Mesothelial cell of epicardium (in vitro differentiated cells): ENCODE measurements at regions not wholly inside any gene's neighbourhood (a gene's known extent, or its start where the extent isn't known, plus 50 kb on each side); places are given as distances from the start of the nearest gene placed in this dataset.
"Not testable (repeated sequence)": the region's sequence is repeated elsewhere in the genome, so short reads cannot be mapped to it uniquely, and the experiment has no call there.

ENCODE experiments used
- DNase-seq, 2 experiments: peaks; one replicate each; pipeline ENCODE4 v3.0.0; 2021; ENCODE audit warnings: low spot score in 2 of 2; ENCODE audit not compliant: unreplicated experiment in 2 of 2
- H3K27ac Mint-ChIP-seq: 2 replicates; pipeline ENCODE4 v1.8.0; 2021; ENCODE audit warnings: mixed read lengths
- H3K27me3 Mint-ChIP-seq: 2 replicates; pipeline ENCODE4 v1.8.0; 2021; ENCODE audit warnings: low read depth, mixed read lengths
- H3K36me3 Mint-ChIP-seq: 2 replicates; pipeline ENCODE4 v1.8.0; 2021; ENCODE audit warnings: mixed read lengths
- H3K4me1 Mint-ChIP-seq: 2 replicates; pipeline ENCODE4 v1.8.0; 2021; ENCODE audit warnings: mixed read lengths
- H3K4me3 Mint-ChIP-seq: 2 replicates; pipeline ENCODE4 v1.8.0; 2021; ENCODE audit warnings: mild to moderate bottlenecking, moderate library complexity, mixed read lengths
- H3K9me3 Mint-ChIP-seq: 2 replicates; pipeline ENCODE4 v1.8.0; 2021; ENCODE audit warnings: mixed read lengths
- CTCF ChIP-seq: fragments of 200-600 bp; sonication (generic); IDR thresholded peaks from one replicate; pipeline ENCODE4 v1.5.0; 2021; ENCODE audit warnings: antibody characterized with exemption; ENCODE audit not compliant: unreplicated experiment

DNA sequence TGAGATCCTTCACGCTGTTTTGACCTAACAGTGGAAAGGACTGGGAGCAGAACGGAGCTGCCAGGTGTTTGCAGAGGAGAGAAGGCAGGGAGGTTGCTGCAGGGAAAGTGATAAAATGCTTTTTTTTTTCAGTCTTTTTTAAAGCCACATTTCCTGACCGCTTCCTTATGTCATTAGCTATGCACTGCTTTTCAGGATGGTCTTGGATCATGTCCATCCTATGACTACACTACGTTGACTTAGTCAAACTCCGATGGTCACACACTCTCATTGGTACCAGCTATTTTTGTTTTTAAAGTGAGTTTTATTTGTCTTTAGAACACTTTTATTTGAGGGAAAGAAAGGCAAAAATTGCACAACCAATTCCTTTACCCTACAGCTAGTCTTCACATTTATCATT, 89.2 kb upstream of the EXOC2 start:
- H3K27me3 Mint-ChIP-seq: peaks cover 15% of the 10 kb centered on the region
- no peak overlapping the region for H3K27ac Mint-ChIP-seq
- H3K9me3 Mint-ChIP-seq: no peaks in the 10 kb centered on the region
- DNase-seq: no peak
- no peaks in the 10 kb centered on the region for H3K4me1 Mint-ChIP-seq
- no peak for TF ChIP-seq CTCF
- H3K4me3 Mint-ChIP-seq: no peak overlapping the region
- no peaks in the 10 kb centered on the region for H3K36me3 Mint-ChIP-seq

GRCh38 chr6:781350-781961, 88.5 kb upstream of the EXOC2 start:
- H3K4me3 Mint-ChIP-seq: no peak overlapping the region
- DNase-seq: no peak
- H3K4me1 Mint-ChIP-seq: no peaks in the 10 kb centered on the region
- no peak overlapping the region for H3K27ac Mint-ChIP-seq
- H3K9me3 Mint-ChIP-seq: no peaks in the 10 kb centered on the region
- TF ChIP-seq CTCF: no peak
- peaks cover 17% of the 10 kb centered on the region for H3K27me3 Mint-ChIP-seq
- no peaks in the 10 kb centered on the region for H3K36me3 Mint-ChIP-seq

GRCh38 chr6:780706-781105, 87.8 kb upstream of the EXOC2 start:
- H3K4me3 Mint-ChIP-seq: no peak overlapping the region
- no peak for TF ChIP-seq CTCF
- no peak overlapping the region for H3K27ac Mint-ChIP-seq
- no peaks in the 10 kb centered on the region for H3K9me3 Mint-ChIP-seq
- no peak for DNase-seq
- H3K4me1 Mint-ChIP-seq: no peaks in the 10 kb centered on the region
- no peaks in the 10 kb centered on the region for H3K36me3 Mint-ChIP-seq
- H3K27me3 Mint-ChIP-seq: peaks cover 20% of the 10 kb centered on the region

DNA sequence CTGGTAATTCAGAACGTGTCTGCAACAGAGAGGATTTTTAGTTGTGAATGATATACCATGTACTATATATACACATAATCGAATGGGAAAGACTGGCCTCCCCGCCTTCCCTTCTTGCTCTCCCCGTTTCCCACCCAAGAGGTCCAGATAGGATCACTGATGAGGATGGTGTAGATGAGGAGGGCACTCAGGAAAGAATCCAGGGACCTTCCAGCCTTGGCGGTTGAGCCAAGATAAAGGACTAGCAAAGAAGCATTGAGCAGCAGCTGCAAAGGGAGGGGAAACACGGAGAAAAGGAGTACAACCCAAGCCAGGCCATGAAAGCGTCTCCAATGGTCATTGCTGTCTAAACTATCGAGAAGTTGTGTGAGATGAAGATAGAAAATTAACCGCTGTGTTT, 84.0 kb upstream of the EXOC2 start:
- peaks cover 11% of the 10 kb centered on the region for H3K9me3 Mint-ChIP-seq
- no peak for DNase-seq
- H3K4me3 Mint-ChIP-seq: no peak overlapping the region
- H3K36me3 Mint-ChIP-seq: no peaks in the 10 kb centered on the region
- H3K4me1 Mint-ChIP-seq: no peaks in the 10 kb centered on the region
- TF ChIP-seq CTCF: no peak
- peaks cover 31% of the 10 kb centered on the region for H3K27me3 Mint-ChIP-seq
- H3K27ac Mint-ChIP-seq: no peak overlapping the region

DNA sequence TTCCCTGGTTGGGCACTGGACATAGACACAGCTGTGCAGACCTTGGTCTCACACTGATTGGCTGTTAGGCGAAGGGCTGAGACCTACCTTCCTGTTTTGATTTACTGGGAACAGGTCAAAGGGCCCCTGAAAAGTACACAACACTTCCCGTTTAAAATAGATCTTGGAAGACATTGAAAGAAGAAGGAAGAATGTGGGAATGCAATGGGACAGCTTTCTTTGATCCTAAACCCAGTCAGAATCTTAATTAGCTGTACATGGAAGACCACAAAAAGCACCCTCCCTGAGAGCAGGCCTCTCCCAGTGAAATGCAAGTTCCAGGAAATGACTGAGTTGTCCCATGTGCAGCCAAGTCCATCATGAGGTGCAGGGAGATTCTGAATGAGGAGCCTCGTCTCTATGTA, 83.6 kb upstream of the EXOC2 start:
- TF ChIP-seq CTCF: no peak
- no peak for DNase-seq
- Mint-ChIP-seq H3K9me3 (peaks cover 14% of the 10 kb centered on the region), H3K36me3 (no peaks in the 10 kb centered on the region), H3K4me3 (no peak overlapping the region), H3K4me1 (no peaks in the 10 kb centered on the region), H3K27me3 (peaks cover 31% of the 10 kb centered on the region), H3K27ac (no peak overlapping the region)

- Mint-ChIP-seq H3K4me1 (no peaks in the 10 kb centered on the region), H3K27ac (no peak overlapping the region), H3K4me3 (no peak overlapping the region), H3K36me3 (no peaks in the 10 kb centered on the region), H3K9me3 (peaks cover 14% of the 10 kb centered on the region), H3K27me3 (peaks cover 31% of the 10 kb centered on the region)
- no peak for TF ChIP-seq CTCF
- no peak for DNase-seq
These were observed 82.9 kb upstream of the EXOC2 start for GRCh38 chr6:775863-776262.

DNA sequence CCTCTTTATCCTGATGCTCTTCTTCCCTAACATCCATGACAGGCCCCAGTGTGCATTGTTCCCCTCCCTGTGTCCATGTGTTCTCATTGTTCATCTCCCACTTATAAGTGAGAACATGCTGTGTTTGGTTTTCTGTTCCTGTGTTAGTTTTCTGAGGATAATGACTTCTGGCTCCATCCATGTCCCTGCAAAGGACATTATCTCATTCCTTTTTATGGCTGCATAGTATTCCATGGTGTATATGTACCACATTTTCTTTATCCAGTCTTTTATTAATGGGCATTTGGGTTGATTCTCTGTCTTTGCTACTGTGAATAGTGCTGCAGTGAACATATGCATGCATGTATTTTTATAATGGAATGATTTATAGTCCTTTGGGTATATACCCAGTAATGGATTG, 78.7 kb upstream of the EXOC2 start:
- H3K36me3 Mint-ChIP-seq, H3K4me1 Mint-ChIP-seq, H3K27ac Mint-ChIP-seq, DNase-seq, H3K4me3 Mint-ChIP-seq: not testable (repeated sequence)
- Mint-ChIP-seq H3K27me3 (peaks cover 41% of the 10 kb centered on the region), H3K9me3 (peaks cover 26% of the 10 kb centered on the region)
